IMR-90 (cell line): ENCODE measurements at regions not wholly inside any gene's neighbourhood (a gene's known extent, or its start where the extent isn't known, plus 50 kb on each side); places are given as distances from the start of the nearest gene placed in this dataset.

Source experiments
- ATAC-seq: fragments of 200-7000 bp; cut with Tn5 transposase; 2 replicates; pipeline ENCODE4 v1.9.1; 2020; ENCODE audit warnings: low read depth, mild to moderate bottlenecking, moderate library complexity
- BruUV-seq: library from RNA; stranded (reverse); fragments of 400-500 nt; replicated peaks from 2 replicates; lab custom pipeline; 2021; lab: Mats Ljungman, UMichigan
- CTCF ChIA-PET: fragments of 300-600 bp; formaldehyde crosslinking; extraction: SDS; loops from one replicate; lab custom pipeline; 2021; ENCODE audit warnings: antibody characterized with exemption; lab: Yijun Ruan, JAX
- POLR2A ChIA-PET: fragments of 300-600 bp; sonication (Branson Sonifier 250); formaldehyde crosslinking; loops from one replicate; lab custom pipeline; 2022; ENCODE audit warnings: antibody characterized with exemption; ENCODE audit not compliant: unreplicated experiment; lab: Charles Lee
- DNase-seq: peaks from one replicate; pipeline ENCODE4 v3.0.0; 2013
- H2AFZ ChIP-seq: replicated peaks from 2 replicates; pipeline ENCODE3; 2013; ENCODE audit warnings: low read length, mild to moderate bottlenecking; ENCODE audit not compliant: poor library complexity
- H2AK5ac ChIP-seq: 2 replicates; pipeline ENCODE4 v1.6.1; 2013; ENCODE audit warnings: low read depth, low read length, inconsistent platforms
- H2AK9ac ChIP-seq: replicated peaks from 2 replicates; pipeline ENCODE3; 2013; ENCODE audit warnings: mild to moderate bottlenecking, low read depth, low read length, moderate library complexity; ENCODE audit not compliant: poor library complexity
- H2BK120ac ChIP-seq: 2 replicates; pipeline ENCODE4 v1.6.1; 2013; ENCODE audit warnings: low read depth, low read length, inconsistent platforms
- H2BK15ac ChIP-seq: 3 replicates; pipeline ENCODE4 v1.6.1; 2013; ENCODE audit warnings: low read depth, low read length, inconsistent platforms
- H2BK20ac ChIP-seq: 2 replicates; pipeline ENCODE4 v1.6.1; 2013; ENCODE audit warnings: low read depth, mild to moderate bottlenecking, inconsistent platforms, low read length, moderate library complexity
- H2BK5ac ChIP-seq: 2 replicates; pipeline ENCODE4 v1.6.1; 2013; ENCODE audit warnings: mild to moderate bottlenecking, low read depth, low read length, inconsistent platforms; ENCODE audit not compliant: poor library complexity, severe bottlenecking
- H3K14ac ChIP-seq: replicated peaks from 2 replicates; pipeline ENCODE4 v1.6.1; 2013; ENCODE audit warnings: low read depth, low read length, inconsistent platforms
- H3K18ac ChIP-seq: 2 replicates; pipeline ENCODE4 v1.6.1; 2013; ENCODE audit warnings: low read depth, low read length, control low read depth
- H3K23ac ChIP-seq: 2 replicates; pipeline ENCODE4 v1.6.1; 2013; ENCODE audit warnings: low read depth, low read length, inconsistent platforms
- H3K27ac ChIP-seq: 2 replicates; pipeline ENCODE4 v1.5.1; 2013; ENCODE audit warnings: mild to moderate bottlenecking, control low read depth, low read length; ENCODE audit not compliant: insufficient read depth
- H3K27me3 ChIP-seq: 2 replicates; pipeline ENCODE4 v1.6.1; 2013; ENCODE audit warnings: low read length; ENCODE audit not compliant: control insufficient read depth, insufficient read depth
- H3K36me3 ChIP-seq: 2 replicates; pipeline ENCODE4 v1.6.1; 2013; ENCODE audit warnings: low read length, mixed read lengths; ENCODE audit not compliant: control insufficient read depth, insufficient read depth
- H3K4ac ChIP-seq: 2 replicates; pipeline ENCODE4 v1.6.1; 2013; ENCODE audit warnings: low read depth, low read length, inconsistent platforms
- H3K4me1 ChIP-seq: 2 replicates; pipeline ENCODE4 v1.6.1; 2013; ENCODE audit warnings: low read length, mixed read lengths; ENCODE audit not compliant: control insufficient read depth, insufficient read depth
- H3K4me2 ChIP-seq: 2 replicates; pipeline ENCODE4 v1.6.1; 2013; ENCODE audit warnings: low read depth, mild to moderate bottlenecking, control low read depth, low read length, moderate library complexity
- H3K4me3 ChIP-seq: 2 replicates; pipeline ENCODE4 v1.5.1; 2013; ENCODE audit warnings: low read depth, mild to moderate bottlenecking, control low read depth, low read length, moderate library complexity; ENCODE audit not compliant: insufficient read depth
- H3K56ac ChIP-seq: 2 replicates; pipeline ENCODE4 v1.6.1; 2013; ENCODE audit warnings: low read length, inconsistent platforms; ENCODE audit not compliant: insufficient read depth; ENCODE audit errors: extremely low read depth
- H3K79me1 ChIP-seq, 2 experiments: 2 replicates each; pipeline ENCODE4 v1.6.1; 2013; ENCODE audit warnings: low read length in 2 of 2, inconsistent platforms in 1 of 2, low read depth in 1 of 2
- H3K9ac ChIP-seq: 2 replicates; pipeline ENCODE4 v1.6.1; 2013; ENCODE audit warnings: low read depth, low read length, control low read depth
- H3K9me1 ChIP-seq: 2 replicates; pipeline ENCODE4 v1.6.1; 2013; ENCODE audit warnings: low read length, inconsistent platforms; ENCODE audit not compliant: insufficient read depth
- H3K9me3 ChIP-seq: 2 replicates; pipeline ENCODE4 v1.6.1; 2013; ENCODE audit warnings: low read length; ENCODE audit not compliant: control insufficient read depth, insufficient read depth
- H4K20me1 ChIP-seq: 2 replicates; pipeline ENCODE4 v1.6.1; 2013; ENCODE audit warnings: low read length, inconsistent platforms; ENCODE audit not compliant: insufficient read depth
- H4K5ac ChIP-seq: 2 replicates; pipeline ENCODE4 v1.6.1; 2013; ENCODE audit warnings: mild to moderate bottlenecking, low read depth, low read length, control low read depth
- H4K8ac ChIP-seq, 2 experiments: 2 replicates each; pipeline ENCODE4 v1.6.1; 2013; ENCODE audit warnings: low read depth in 2 of 2, low read length in 2 of 2, control low read depth in 1 of 2, inconsistent platforms in 1 of 2
- H4K91ac ChIP-seq: 2 replicates; pipeline ENCODE4 v1.6.1; 2013; ENCODE audit warnings: low read depth, low read length, inconsistent platforms; ENCODE audit not compliant: insufficient read depth
- BHLHE40 ChIP-seq: fragments of 150-350 bp; IDR thresholded peaks from 2 replicates; pipeline ENCODE4 v1.6.1; 2016; ENCODE audit warnings: mild to moderate bottlenecking, low read depth, low read length
- CEBPB ChIP-seq: IDR thresholded peaks from 2 replicates; pipeline ENCODE4 v1.6.1; 2012; ENCODE audit warnings: low read depth, low read length, improper control_type of control experiment
- CHD1 ChIP-seq: IDR thresholded peaks from 2 replicates; pipeline ENCODE4 v1.6.1; 2012; ENCODE audit warnings: low read depth, low read length, improper control_type of control experiment
- MAFK ChIP-seq: IDR thresholded peaks from 2 replicates; pipeline ENCODE4 v1.6.1; 2012; ENCODE audit warnings: low read depth, low read length, improper control_type of control experiment
- RAD21 ChIP-seq: IDR thresholded peaks from 2 replicates; pipeline ENCODE4 v1.6.1; 2012; ENCODE audit warnings: low read length, improper control_type of control experiment
- WGBS, 2 experiments: methylation state at CpG; one replicate each; pipeline versions ENCODE4 v1.1.5 to v1.1.7; 2013; ENCODE audit warnings: missing lambda C conversion rate in 2 of 2; ENCODE audit not compliant: insufficient read length in 1 of 2; ENCODE audit errors: extremely low coverage in 2 of 2; 5-methylcytosine and 5-hydroxymethylcytosine counted together
- dilution Hi-C: fragments of 300-500 bp; cut with HindIII; formaldehyde crosslinking; loops from one replicate; pipeline ENCODE4 v1.14.3; 2018; ENCODE audit warnings: low sequenced_read_pairs; ENCODE audit not compliant: unreplicated experiment
- in situ Hi-C: fragments of 300-500 bp; cut with MboI; formaldehyde crosslinking; loops from 3 replicates; pipeline ENCODE4 v1.14.3; 2019; ENCODE audit warnings: low sequenced_read_pairs, inconsistent platforms, mixed read lengths
- intact Hi-C: fragments of 100-400 bp; cut with micrococcal nuclease; formaldehyde crosslinking; loops from 2 replicates; pipeline ENCODE4 v1.10.0; 2022

DNA sequence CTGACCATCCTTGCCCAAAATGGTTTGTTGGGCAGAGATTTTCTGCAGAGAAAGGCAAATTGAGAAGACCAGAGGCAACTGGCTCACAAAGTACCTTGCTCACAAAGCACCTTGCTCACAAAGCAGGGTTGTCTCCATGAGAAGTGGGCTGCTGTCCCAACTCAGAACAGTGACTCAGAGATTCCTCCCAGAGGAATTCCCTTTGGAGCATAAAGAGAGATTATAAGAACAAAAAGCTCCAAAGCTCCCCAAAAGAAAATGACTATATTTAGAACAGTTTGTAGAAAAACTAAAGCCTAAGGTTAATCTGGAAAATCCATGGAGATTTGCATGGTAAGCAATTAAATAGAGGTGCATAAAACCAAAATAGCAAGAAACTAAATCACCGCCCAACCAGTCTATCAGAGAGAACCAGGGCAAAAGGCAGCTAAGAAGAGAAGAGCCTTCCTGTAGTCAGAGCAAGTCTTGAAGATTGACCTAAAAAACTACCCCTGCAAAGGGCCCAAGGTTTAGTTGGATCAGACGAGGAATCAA lies 731.4 kb downstream of the FAT4 start:
- DNase-seq: peak; percentile 19
- CTCF ChIA-PET: no interaction called here
- in situ Hi-C loops: no loop called here

More for the DNA sequence above, 731.4 kb downstream of the FAT4 start:
- Histone ChIP-seq H2BK120ac (no peak overlapping the region), H3K56ac (no peak overlapping the region), H3K79me1 (no peaks in the 10 kb centered on the region), H3K27ac (no peak overlapping the region), H4K5ac (no peak overlapping the region), H2AK5ac (no peak overlapping the region), H2BK5ac (no peak overlapping the region), H3K36me3 (no peaks in the 10 kb centered on the region), H3K18ac (no peak overlapping the region), H3K23ac (no peak overlapping the region), H3K27me3 (no peaks in the 10 kb centered on the region), H2AK9ac (no peak overlapping the region), H3K9ac (no peak overlapping the region), H4K20me1 (no peaks in the 10 kb centered on the region), H2BK20ac (no peak overlapping the region), H3K4me3 (no peak overlapping the region), H3K9me1 (no peaks in the 10 kb centered on the region), H4K8ac (no peak overlapping the region), H3K4ac (no peak overlapping the region), H4K91ac (no peak overlapping the region), H2BK15ac (no peak overlapping the region), H2AFZ (no peak overlapping the region), H3K4me2 (no peak overlapping the region), H3K14ac (peak overlapping the region; percentile 9; the same call in 1 of the 2 replicates), H3K9me3 (no peaks in the 10 kb centered on the region), H3K4me1 (no peaks in the 10 kb centered on the region)
- ATAC-seq: no peak
- no CpG with 5 or more reads among the region's 2 CpGs for WGBS, 2 experiments
- POLR2A ChIA-PET: no interaction called here
- TF ChIP-seq RAD21: no peak
- TF ChIP-seq CEBPB: no peak
- no peak for TF ChIP-seq CHD1
- TF ChIP-seq MAFK: peak; percentile 57
- TF ChIP-seq BHLHE40: no peak
- no TSS peak for BruUV-seq
- dilution Hi-C loops: no loop called here
- intact Hi-C loops: no loop called here
